NCI-H748 (cell line): ENCODE measurements at regions not wholly inside any gene's neighbourhood (a gene's known extent, or its start where the extent isn't known, plus 50 kb on each side); places are given as distances from the start of the nearest gene placed in this dataset.
"Not testable (repeated sequence)": the region's sequence is repeated elsewhere in the genome, so short reads cannot be mapped to it uniquely, and the experiment has no call there.

ENCODE experiments used
- DNase-seq: peaks from one replicate; lab custom pipeline; 2025; ENCODE audit not compliant: unreplicated experiment; lab: John Stamatoyannopoulos, UW

- no peak for DNase-seq
These were observed 260.2 kb downstream of the XPNPEP1 start for GRCh38 chr10:109663122-109663521.

- DNase-seq: not testable (repeated sequence)
These were observed 270.7 kb downstream of the XPNPEP1 start for GRCh38 chr10:109652612-109653011.

- no peak for DNase-seq
These were observed 273.1 kb downstream of the XPNPEP1 start for GRCh38 chr10:109650228-109650627.

GRCh38 chr10:109647627-109648026 is 275.7 kb downstream of the XPNPEP1 start:
- peak; percentile 17 for DNase-seq

GRCh38 chr10:109633846-109634245 is 289.5 kb downstream of the XPNPEP1 start:
- no peak for DNase-seq

- DNase-seq: not testable (repeated sequence)
These were observed 290.3 kb downstream of the XPNPEP1 start for GRCh38 chr10:109633017-109633416.

GRCh38 chr10:109624939-109625338 is 298.4 kb downstream of the XPNPEP1 start:
- DNase-seq: no peak

- no peak for DNase-seq
These were observed 300.7 kb downstream of the XPNPEP1 start for GRCh38 chr10:109622566-109622965.

- DNase-seq: no peak
These were observed 302.9 kb downstream of the XPNPEP1 start for GRCh38 chr10:109620396-109620795.

GRCh38 chr10:109619914-109620313 is 303.4 kb downstream of the XPNPEP1 start:
- no peak for DNase-seq

- no peak for DNase-seq
These were observed 304.6 kb downstream of the XPNPEP1 start for GRCh38 chr10:109618748-109619147.

GRCh38 chr10:109618301-109618700 is 305.0 kb downstream of the XPNPEP1 start:
- DNase-seq: peak; percentile 27

GRCh38 chr10:109616359-109616980 is 306.8 kb downstream of the XPNPEP1 start:
- no peak for DNase-seq

GRCh38 chr10:109595356-109595755 is 328.0 kb downstream of the XPNPEP1 start:
- not testable (repeated sequence) for DNase-seq

GRCh38 chr10:109593682-109594081 is 329.6 kb downstream of the XPNPEP1 start:
- DNase-seq: no peak

- DNase-seq: no peak
These were observed 330.9 kb downstream of the XPNPEP1 start for GRCh38 chr10:109592391-109592790.

GRCh38 chr10:109591601-109592000 is 331.7 kb downstream of the XPNPEP1 start:
- DNase-seq: no peak

- DNase-seq: no peak
These were observed 335.1 kb downstream of the XPNPEP1 start for GRCh38 chr10:109588259-109588658.

- DNase-seq: peak; percentile 98
These were observed 335.9 kb downstream of the XPNPEP1 start for GRCh38 chr10:109587366-109587765.

GRCh38 chr10:109556399-109556798 is 366.9 kb downstream of the XPNPEP1 start:
- no peak for DNase-seq

- DNase-seq: peak; percentile 35
These were observed 381.2 kb downstream of the XPNPEP1 start for GRCh38 chr10:109542050-109542603.

- no peak for DNase-seq
These were observed 389.1 kb downstream of the XPNPEP1 start for GRCh38 chr10:109534193-109534592.

GRCh38 chr10:109529258-109529657 is 394.1 kb downstream of the XPNPEP1 start:
- DNase-seq: no peak
